HG03575 (cell line): ENCODE measurements at regions not wholly inside any gene's neighbourhood (a gene's known extent, or its start where the extent isn't known, plus 50 kb on each side); places are given as distances from the start of the nearest gene placed in this dataset.
"Not testable (repeated sequence)": the region's sequence is repeated elsewhere in the genome, so short reads cannot be mapped to it uniquely, and the experiment has no call there.

ENCODE experiments used
- ATAC-seq: cut with Tn5 transposase; IDR thresholded peaks from one replicate; pipeline ENCODE4 v1.9.1; 2021; ENCODE audit not compliant: unreplicated experiment, insufficient number of reproducible peaks, low FRiP score; ENCODE audit errors: extremely low read depth

DNA sequence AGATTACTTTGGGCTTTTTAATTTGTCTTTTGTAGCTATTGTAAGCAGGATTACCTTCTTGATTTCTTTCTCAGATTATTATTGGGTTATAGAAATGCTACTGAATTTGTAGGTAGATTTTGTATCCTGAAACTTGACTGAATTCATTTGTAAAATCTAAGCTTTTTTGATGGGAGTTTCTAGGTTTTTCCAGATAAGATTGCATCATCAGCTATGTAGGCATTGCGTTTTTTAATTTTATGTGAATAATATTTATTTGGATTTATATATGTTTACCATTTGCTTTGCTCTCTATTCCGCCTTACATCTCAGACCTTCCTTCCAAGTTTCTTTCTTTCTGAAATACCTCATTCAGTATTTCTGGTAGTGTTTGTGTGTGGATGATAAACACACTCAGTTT, 351.7 kb upstream of the ANKRD30A start:
- ATAC-seq: no peak

GRCh38 chr10:36771725-36772124, 353.7 kb upstream of the ANKRD30A start:
- no peak for ATAC-seq

GRCh38 chr10:36769741-36770140, 355.7 kb upstream of the ANKRD30A start:
- not testable (repeated sequence) for ATAC-seq

DNA sequence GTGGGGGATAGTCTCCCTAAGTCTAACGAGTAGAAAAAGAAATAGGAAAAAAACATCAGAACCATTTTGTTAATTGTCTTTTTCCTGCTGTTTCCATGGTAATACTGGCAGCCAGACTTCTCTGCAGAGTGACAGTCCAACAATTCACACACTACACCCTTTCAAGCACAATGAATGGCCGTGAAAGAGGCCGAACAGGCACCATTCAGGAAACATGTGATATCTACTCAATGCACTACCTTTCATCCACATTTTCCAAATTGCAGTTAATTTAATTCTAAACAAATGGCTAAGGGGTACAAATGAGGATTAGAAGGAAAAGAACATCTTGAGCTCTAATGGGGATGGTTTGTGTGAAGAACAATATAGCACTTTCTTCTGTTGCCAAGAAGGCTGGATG, 358.5 kb upstream of the ANKRD30A start:
- ATAC-seq: no peak

- no peak for ATAC-seq
Measured at GRCh38 chr10:36766415-36766810, 359.0 kb upstream of the ANKRD30A start.

DNA sequence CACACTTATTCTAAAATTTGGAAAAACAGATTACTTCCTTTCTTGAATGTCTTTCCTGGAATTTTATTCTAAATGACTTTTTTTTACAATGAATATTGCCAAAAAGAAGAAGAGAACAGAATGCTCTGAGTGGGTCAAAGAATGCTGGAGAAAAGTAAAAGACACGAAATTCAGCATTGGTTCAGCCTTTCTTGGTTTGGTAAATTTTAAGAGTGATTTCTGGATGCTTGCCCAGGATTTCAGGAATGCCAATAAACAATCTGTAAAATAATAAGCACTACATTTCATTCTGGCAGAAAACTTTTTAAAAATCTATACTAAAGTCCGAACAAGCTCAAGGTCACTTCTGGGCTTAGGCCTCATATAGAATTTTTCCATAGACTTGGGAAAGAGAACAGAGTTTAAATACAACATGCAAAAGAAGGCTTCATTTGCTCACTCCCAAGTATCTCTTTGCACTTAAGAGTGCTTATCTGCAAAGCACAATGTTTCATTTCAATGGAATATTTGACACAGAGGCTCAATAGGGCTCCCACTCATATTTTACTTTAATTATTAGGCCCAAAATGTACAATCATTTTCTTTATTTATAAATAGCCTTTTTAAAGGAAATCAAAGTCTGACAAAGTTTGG, 359.5 kb upstream of the ANKRD30A start:
- ATAC-seq: no peak

DNA sequence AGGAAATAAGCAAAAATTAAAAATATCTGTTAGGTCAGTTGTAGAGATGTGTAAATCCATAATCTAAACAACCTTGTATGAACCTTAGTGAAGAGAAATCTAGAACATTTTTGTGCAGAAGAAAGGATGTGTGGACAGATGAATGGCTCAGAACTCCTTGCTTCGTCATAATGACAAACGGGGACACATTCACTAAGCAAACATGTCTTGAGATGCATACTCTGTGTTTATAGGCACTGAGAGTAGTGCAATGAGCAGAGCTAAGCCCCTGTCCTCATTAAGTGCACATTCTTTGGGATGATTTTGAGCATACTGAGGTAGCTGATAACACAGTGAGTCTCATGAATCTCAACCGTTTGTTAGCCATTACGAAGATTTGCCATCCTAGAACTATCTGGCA, 360.6 kb upstream of the ANKRD30A start:
- ATAC-seq: no peak

- no peak for ATAC-seq
Measured at GRCh38 chr10:36761121-36761520, 364.3 kb upstream of the ANKRD30A start.

DNA sequence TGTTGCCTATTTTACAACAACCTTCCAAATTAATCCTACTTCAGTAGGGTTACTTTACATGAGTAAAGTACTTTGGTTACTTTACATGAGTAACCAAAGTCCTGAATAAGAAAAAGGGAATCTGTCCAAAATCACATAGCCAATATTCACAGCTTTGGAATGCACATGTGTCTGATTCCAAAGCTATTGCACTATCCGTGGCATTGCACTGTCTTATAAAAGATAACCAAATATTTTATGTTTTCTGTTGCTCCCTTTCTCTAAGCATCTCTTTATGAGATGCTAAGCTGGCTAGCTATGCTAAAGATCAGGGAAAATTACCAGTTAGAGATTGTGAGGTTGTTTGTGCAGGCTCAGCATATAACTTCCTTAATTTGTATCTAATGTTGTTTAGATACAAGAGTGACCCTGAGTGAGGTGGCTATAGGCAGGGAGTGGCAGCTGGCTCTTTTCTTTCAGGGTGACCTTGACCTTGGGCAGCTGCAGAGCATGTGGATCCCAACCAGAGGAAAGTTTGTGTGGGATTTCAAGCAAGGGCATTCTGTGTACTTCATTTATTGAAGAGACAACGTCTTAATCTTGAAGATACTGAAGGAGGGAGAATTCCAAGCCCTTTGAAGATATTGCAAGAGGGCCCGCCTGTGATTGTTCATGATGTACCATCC, 366.1 kb upstream of the ANKRD30A start:
- ATAC-seq: no peak

DNA sequence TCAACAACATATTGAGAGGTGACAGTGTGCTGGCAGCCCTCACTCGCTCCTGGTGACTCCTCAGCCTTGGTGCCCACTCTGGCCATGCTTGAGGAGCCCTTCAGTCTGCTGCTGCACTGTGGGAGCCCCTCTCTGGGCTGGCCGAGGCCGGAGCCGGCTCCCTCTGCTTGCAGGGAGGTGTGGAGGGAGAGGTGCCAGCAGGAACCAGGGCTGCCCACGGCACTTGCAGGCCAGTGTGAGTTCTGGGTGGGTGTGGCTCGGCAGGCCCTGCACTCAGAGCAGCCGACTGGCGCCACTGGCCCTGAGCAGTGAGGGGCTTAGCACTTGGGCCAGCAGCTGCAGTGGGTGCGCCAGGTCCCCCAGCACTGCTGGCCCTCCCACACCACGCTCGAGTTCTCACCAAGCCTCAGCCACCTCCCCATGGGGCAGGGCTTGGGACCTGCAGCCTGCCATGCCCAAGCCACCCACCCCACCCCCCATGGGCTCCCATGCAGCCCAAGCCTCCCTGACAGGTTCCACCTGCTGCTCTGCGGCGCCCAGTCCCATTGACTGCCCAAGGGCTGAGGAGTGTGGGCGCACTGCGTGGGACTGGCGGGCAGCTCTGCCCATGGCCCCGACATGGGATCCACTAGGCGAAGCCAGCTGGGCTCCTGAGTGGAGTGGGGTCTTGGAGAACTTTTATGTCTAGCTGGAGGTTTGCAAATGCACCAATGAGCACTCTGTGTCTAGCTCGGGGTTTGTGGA, 377.1 kb upstream of the ANKRD30A start:
- no peak for ATAC-seq

DNA sequence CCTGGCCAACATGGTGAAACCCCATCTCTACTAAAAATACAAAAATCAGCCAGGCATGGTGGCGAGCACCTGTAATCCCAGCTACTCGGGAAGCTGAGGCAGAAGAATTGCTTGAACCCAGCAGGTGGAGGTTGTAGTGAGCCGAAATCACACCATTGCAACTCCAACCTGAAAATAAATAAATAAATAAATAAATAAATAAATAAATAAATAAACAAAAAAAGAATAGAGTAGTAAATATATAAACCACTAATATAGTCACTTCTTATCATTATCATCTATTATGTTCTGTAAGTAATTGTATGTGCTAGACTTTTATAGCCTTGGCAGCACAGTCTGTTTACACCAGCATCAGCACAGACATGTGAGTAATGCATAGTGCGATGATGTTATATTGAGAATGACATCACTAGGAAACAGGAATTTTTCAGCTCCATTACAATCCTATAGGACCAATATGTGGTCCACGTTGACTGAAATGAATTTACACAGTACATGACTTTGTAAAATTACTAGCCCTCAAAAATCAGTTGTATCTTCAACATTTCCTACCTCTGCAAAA, 385.4 kb upstream of the ANKRD30A start:
- ATAC-seq: no peak

DNA sequence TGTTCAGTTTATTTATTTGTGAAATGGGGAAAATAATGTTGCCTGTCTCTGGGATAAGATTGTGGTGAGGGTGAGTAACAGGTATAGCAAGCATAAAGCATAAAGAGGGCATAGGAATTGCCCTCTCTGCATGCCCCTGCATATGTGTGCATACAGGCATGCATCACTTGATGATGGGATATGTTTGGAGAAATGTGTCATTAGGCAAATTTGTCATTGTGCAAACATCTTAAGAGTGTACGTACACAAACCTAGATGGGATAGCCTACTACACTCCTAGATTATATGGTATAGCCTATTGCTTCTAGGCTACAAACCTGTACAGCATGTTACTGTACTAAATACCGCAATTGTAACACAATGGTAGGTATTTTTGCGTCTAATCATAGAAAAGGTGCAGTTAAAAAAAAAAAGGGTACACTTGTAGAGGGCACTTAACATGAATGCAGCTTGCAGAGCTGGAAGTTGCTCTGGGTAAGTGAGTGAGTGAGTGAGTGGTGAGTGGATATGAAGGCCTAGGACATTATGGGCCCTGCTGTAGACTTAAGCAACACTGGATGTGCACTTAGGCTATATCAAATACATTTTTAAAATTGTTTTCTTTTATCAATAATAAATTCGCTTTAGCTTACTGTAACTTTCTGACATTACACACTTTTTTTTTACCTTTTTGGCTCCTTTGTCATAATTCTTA, 386.5 kb upstream of the ANKRD30A start:
- no peak for ATAC-seq

- no peak for ATAC-seq
Measured at GRCh38 chr10:36736311-36736710, 389.1 kb upstream of the ANKRD30A start.

DNA sequence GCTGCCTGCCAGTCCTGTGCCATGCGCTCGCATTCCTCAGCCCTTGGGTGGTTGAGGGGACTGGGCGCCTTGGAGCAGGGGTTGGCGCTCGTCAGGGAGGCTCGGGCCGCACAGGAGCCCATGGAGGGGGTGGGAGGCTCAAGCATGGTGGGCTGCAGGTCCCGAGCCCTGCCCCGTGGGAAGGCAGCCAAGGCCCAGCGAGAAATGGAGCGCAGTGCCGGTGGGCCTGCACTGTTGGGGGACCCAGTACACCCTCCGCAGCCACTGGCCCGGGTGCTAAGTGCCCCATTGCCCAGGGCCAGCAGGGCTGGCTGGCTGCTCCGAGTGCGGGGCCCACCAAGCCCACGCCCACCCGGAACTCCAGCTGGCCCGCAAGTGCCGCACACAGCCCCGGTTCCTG, 390.8 kb upstream of the ANKRD30A start:
- not testable (repeated sequence) for ATAC-seq

DNA sequence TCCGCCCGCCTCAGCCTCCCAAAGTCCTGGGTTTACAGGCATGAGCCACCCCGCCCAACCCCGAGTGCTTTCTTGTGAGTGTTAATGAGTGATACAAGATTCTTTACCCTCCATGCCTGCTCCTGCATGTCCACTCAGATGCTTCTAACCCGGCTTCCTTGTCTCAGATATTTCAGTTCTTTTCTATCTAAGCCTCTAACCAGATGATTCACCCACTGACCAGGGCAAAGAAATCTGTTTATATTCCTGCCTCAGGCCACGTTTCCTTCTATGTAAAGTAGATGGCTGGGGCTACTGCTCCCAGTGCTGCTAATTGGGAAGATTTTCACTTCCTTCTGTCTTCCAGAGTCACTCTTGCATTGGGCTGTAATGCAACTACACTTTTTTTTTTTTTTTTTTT, 395.1 kb upstream of the ANKRD30A start:
- ATAC-seq: no peak

DNA sequence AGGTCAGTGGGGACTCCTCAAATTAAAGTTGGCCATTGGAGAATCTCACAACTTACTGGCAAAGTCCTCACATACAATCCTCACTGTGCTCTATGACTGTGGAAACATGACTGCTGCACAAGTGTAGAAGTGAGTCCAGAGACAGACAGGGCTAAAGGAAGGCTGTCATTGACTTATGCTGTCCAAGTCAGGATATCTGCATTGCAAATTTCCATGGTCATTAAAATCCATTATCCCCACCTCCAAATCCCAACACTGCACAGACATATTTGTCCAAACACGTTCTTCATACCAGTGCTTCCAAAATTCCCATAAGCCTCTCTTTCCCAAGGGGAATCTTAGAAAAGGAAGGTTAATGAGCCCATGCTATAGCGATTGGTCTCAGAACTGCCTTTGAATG, 396.8 kb upstream of the ANKRD30A start:
- no peak for ATAC-seq

DNA sequence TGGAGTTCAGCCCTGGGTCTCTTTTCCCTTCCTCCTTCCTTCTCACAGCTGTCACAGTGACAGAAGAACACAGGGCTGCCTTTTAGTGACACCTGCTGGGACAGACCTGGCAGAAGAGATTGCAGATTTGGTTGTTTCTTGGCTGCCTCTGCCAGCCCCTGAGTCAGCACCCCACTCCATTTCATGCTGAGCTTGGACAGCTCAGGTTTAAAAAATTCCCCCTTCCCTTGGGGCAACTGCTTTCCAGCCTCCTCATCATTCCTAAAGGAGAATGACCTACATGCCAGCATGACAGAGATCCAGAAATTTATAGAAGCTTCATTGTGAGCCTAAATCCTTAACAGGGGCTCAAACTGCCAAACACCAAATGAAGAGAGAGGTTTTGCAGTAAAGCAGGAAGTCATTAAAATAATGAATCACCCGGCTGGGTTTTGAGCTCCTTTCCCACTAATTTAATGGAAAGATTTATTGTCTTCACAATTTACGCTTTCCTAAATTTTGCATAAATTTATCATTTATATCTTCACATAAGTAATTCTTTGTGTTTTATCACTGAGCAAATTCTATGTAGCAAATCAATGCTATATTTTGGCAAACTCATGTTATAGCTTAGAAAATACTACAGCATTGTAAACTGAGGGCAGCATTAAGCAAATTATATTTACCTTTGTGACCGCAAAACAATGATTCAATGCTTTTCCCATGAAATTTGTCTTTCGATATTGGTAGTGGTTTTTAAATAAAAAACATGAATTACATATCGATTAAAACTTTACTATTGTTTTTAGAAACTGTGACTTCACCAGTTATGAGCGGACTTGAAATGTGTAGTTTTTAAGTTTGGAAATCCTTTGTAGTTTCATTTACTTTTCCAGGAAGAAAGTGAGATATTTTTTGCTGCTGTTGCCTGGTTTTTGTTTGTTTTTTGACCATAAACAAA, 399.5 kb upstream of the ANKRD30A start:
- no peak for ATAC-seq

GRCh38 chr10:36722777-36723176, 402.6 kb upstream of the ANKRD30A start:
- no peak for ATAC-seq
